K562 (cell line): ENCODE measurements at regions not wholly inside any gene's neighbourhood (a gene's known extent, or its start where the extent isn't known, plus 50 kb on each side); places are given as distances from the start of the nearest gene placed in this dataset.

Source experiments
- ATAC-seq: fragments of 200-7000 bp; cut with Tn5 transposase; 3 replicates; pipeline ENCODE4 v1.9.1; 2020; ENCODE audit warnings: moderate library complexity
- BruUV-seq: library from RNA; stranded (reverse); fragments of 400-500 nt; replicated peaks from 2 replicates; lab custom pipeline; 2021; lab: Mats Ljungman, UMichigan
- CTCF ChIA-PET: fragments of 300-600 bp; formaldehyde crosslinking; extraction: SDS; loops from one replicate; lab custom pipeline; 2021; ENCODE audit warnings: low intra/inter-chr PET ratio; lab: Yijun Ruan, JAX
- POLR2A ChIA-PET: fragments of 300-600, 350-650 bp; sonication (Branson Sonifier 250); formaldehyde crosslinking; extraction: SDS; loops from one replicate; lab custom pipeline; 2021; ENCODE audit warnings: antibody characterized with exemption, inconsistent platforms; lab: Yijun Ruan, JAX
- DNase-seq, 4 experiments: peaks; one replicate each; pipeline versions ENCODE4 v3.0.0 to v3.0.0-alpha.2; 2011 to 2018; ENCODE audit warnings: low spot score in 3 of 4, mixed read lengths in 3 of 4; ENCODE audit errors: extremely low read depth in 1 of 4
- FAIRE-seq: peaks from 2 replicates; lab custom pipeline; 2011; peaks lifted over from hg19 to GRCh38; lab: Jason Lieb, UNC
- H2AFZ ChIP-seq: 2 replicates; pipeline ENCODE4 v1.6.0; 2011; ENCODE audit warnings: low read depth, low read length, control low read depth, inconsistent platforms
- H3K27ac ChIP-seq: fragments of 200-600 bp; 3 replicates; pipeline ENCODE4 v1.8.0; 2011; ENCODE audit warnings: low read depth, mild to moderate bottlenecking, control low read depth, inconsistent platforms, low read length, moderate library complexity, mixed read lengths; ENCODE audit errors: extremely low read depth
- H3K27me3 ChIP-seq, 2 experiments: fragments of 300-600 bp in 1 of 2; 2 replicates in 1 of 2; 3 replicates in 1 of 2; pipeline versions ENCODE4 v1.6.0 to v1.8.0; 2011; ENCODE audit warnings: inconsistent platforms in 2 of 2, low read length in 2 of 2, mild to moderate bottlenecking in 1 of 2, mixed read lengths in 1 of 2, moderate library complexity in 1 of 2; ENCODE audit not compliant: control insufficient read depth in 2 of 2, insufficient read depth in 2 of 2
- H3K36me3 ChIP-seq: fragments of 300-600 bp; 3 replicates; pipeline ENCODE4 v1.8.0; 2011; ENCODE audit warnings: mild to moderate bottlenecking, low read length, inconsistent platforms; ENCODE audit not compliant: control insufficient read depth, insufficient read depth
- H3K4me1 ChIP-seq, 2 experiments: fragments of 200-600 bp in 1 of 2; replicated peaks in 1 of 2; 2 replicates in 1 of 2; 3 replicates in 1 of 2; pipeline versions ENCODE4 v1.5.1 to v1.8.0; 2011; ENCODE audit warnings: inconsistent platforms in 2 of 2, low read length in 2 of 2, mild to moderate bottlenecking in 1 of 2, mixed read lengths in 1 of 2, moderate library complexity in 1 of 2; ENCODE audit not compliant: control insufficient read depth in 2 of 2, insufficient read depth in 2 of 2
- H3K4me2 ChIP-seq: 2 replicates; pipeline ENCODE4 v1.6.1; 2011; ENCODE audit warnings: low read length, control low read depth, inconsistent platforms, mixed read lengths; ENCODE audit not compliant: insufficient read depth
- H3K4me3 ChIP-seq: fragments of 200-600 bp; sonication (generic), shearing (Covaris generic); 2 replicates; pipeline ENCODE4 v1.5.1; 2016; ENCODE audit warnings: control low read depth, inconsistent platforms
- H3K79me2 ChIP-seq: fragments of 200-600 bp; 3 replicates; pipeline ENCODE4 v1.8.0; 2011; ENCODE audit warnings: low read length, inconsistent platforms; ENCODE audit not compliant: control insufficient read depth, insufficient read depth
- H3K9ac ChIP-seq, 2 experiments: 2 replicates each; pipeline versions ENCODE4 v1.6.0 to v1.6.1; 2011; ENCODE audit warnings: low read depth in 2 of 2, low read length in 2 of 2, control low read depth in 1 of 2, inconsistent platforms in 1 of 2, mild to moderate bottlenecking in 1 of 2, mixed read lengths in 1 of 2; ENCODE audit not compliant: insufficient read depth in 1 of 2
- H3K9me1 ChIP-seq: one replicate; pipeline ENCODE4 v1.6.0; 2011; ENCODE audit warnings: inconsistent platforms, mild to moderate bottlenecking, low read length, moderate library complexity; ENCODE audit not compliant: control insufficient read depth, insufficient read depth
- H3K9me3 ChIP-seq: replicated peaks from 2 replicates; pipeline ENCODE4 v1.5.1; 2011; ENCODE audit warnings: low read depth, low read length, inconsistent platforms; ENCODE audit not compliant: control insufficient read depth, insufficient read depth
- H4K20me1 ChIP-seq: replicated peaks from 2 replicates; pipeline ENCODE4 v1.6.1; 2011; ENCODE audit warnings: low read length, inconsistent platforms, mixed read lengths; ENCODE audit not compliant: control insufficient read depth, insufficient read depth
- FOXA1 ChIP-seq: fragments of 450-650 bp; IDR thresholded peaks from 2 replicates; pipeline ENCODE4 v1.6.1; 2016; ENCODE audit warnings: mild to moderate bottlenecking, borderline replicate concordance
- HMGN3 ChIP-seq: IDR thresholded peaks from 2 replicates; pipeline ENCODE4 v1.6.1; 2011; ENCODE audit warnings: borderline replicate concordance, low read depth, mild to moderate bottlenecking, mixed read lengths, low read length; ENCODE audit not compliant: insufficient read length; ENCODE audit errors: extremely low read depth
- ZNF146 ChIP-seq: IDR thresholded peaks from one replicate; pipeline ENCODE4 v1.6.1; 2018; ENCODE audit warnings: missing compliant biosample characterization; ENCODE audit not compliant: unreplicated experiment
- WGBS: fragments of 100-300 bp; shearing (Covaris generic); methylation state at CpG from one replicate; pipeline ENCODE4 v1.1.6; 2016; ENCODE audit warnings: low coverage, mixed read lengths; ENCODE audit not compliant: insufficient coverage; ENCODE audit errors: missing lambda C conversion rate; 5-methylcytosine and 5-hydroxymethylcytosine counted together
- in situ Hi-C: fragments of 300-500 bp; cut with MboI; formaldehyde crosslinking; loops from 4 replicates; pipeline ENCODE4 v1.15.0; 2018; ENCODE audit warnings: inconsistent platforms, mixed read lengths
- intact Hi-C: fragments of 100-400 bp; cut with micrococcal nuclease; formaldehyde crosslinking; loops from 2 replicates; pipeline ENCODE4 v1.14.2; 2022
- TF ChIP-seq, protein P1 (sequence below): sonication (generic); formaldehyde crosslinking; IDR thresholded peaks from 2 replicates; pipeline ENCODE4 v1.8.1; 2022; ENCODE audit warnings: missing genetic modification reagents

DNA sequence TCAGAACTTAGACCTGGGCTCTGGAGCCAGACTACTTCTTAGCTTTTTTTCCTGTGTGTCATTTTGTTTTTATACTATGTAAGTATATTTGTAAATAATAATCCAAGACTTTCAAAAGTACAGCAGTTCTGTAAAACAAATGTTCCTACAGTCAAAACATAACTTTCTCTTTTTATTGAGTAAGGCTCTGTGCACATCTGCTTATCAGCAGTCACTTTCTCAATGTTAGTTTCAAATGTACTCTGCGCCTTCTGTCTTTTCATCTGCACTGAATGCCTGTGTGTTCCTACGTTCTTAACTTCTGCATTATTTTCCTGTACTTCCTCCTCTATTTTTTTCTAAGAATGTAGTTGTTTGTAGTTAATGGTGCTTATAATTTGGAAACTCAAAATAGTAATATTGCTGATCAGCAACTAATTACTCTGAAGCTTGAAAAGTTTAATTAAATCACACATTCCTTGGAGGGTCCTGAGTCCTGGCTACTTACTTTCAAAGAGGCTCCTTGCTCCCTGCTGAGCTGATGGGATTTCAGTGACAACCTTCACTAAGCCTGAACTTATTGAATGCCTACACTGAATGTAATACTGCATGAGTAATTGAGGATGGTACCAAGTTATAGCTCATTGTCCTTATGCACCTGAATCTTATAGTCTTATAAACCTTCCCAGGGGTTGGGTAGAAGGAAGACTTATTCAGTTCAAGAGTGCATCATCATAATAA is 329.9 kb downstream of the KCNJ2 start:
- no peak overlapping the region for H3K27ac ChIP-seq
- no peaks in the 10 kb centered on the region for H3K4me1 ChIP-seq
- no peak for TF ChIP-seq ZNF146 (CRISPR knock-in tag)
- TF ChIP-seq, all 486 proteins: peak for 0
- no peaks in the 10 kb centered on the region for H3K27me3 ChIP-seq
- no peaks in the 10 kb centered on the region for H3K79me2 ChIP-seq
- H4K20me1 ChIP-seq: no peaks in the 10 kb centered on the region
- 4% methylated on average over 2 of the region's 2 CpGs for WGBS
- intact Hi-C loops (no loop called here), in situ Hi-C loops (no loop called here)
- no peak overlapping the region for H3K9ac ChIP-seq
- no peak for ATAC-seq
- no peak overlapping the region for H3K4me3 ChIP-seq
- FAIRE-seq: no peak
- no peak for DNase-seq
- H3K4me2 ChIP-seq: no peak overlapping the region
- H2AFZ ChIP-seq: no peak overlapping the region
- no peaks in the 10 kb centered on the region for H3K9me1 ChIP-seq
- ChIA-PET POLR2A (no interaction called here), CTCF (no interaction called here)
- no TSS peak for BruUV-seq
- no peaks in the 10 kb centered on the region for H3K9me3 ChIP-seq
- no peaks in the 10 kb centered on the region for H3K36me3 ChIP-seq

DNA sequence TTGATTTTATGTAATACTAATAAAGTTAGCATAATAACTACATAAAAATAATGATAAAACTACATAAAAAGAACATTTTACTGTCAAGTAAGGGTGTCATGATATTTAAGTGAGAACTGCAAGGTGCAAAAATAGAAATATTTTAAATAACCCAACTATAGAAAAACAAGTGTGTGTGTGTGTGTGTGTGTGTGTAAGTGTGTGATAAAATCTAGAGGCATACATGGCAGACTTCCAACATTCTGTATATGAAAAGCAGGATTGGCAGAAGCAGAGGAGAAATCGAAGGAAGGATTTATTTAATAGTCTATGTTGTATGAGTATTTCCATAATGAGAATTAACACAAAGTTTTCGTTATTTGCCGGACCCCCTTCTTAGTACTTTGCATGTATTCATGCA is 334.1 kb downstream of the KCNJ2 start:
- H3K27ac ChIP-seq: no peak overlapping the region
- no peak overlapping the region for H2AFZ ChIP-seq
- no peaks in the 10 kb centered on the region for H3K9me3 ChIP-seq
- no peak for ATAC-seq
- H3K9me1 ChIP-seq: no peaks in the 10 kb centered on the region
- no peak overlapping the region for H3K9ac ChIP-seq
- WGBS: 0% methylated on average over 3 of the region's 3 CpGs
- no peaks in the 10 kb centered on the region for H3K27me3 ChIP-seq
- in situ Hi-C loops: no loop called here
- no peak for FAIRE-seq
- no peaks in the 10 kb centered on the region for H3K36me3 ChIP-seq
- H3K4me3 ChIP-seq: no peak overlapping the region
- POLR2A ChIA-PET: no interaction called here
- no TSS peak for BruUV-seq
- intact Hi-C loops: no loop called here
- no peaks in the 10 kb centered on the region for H4K20me1 ChIP-seq
- H3K4me2 ChIP-seq: no peak overlapping the region
- H3K79me2 ChIP-seq: no peaks in the 10 kb centered on the region
- CTCF ChIA-PET: no interaction called here
- H3K4me1 ChIP-seq: no peaks in the 10 kb centered on the region
- TF ChIP-seq HMGN3 (no peak), FOXA1 (no peak)
- TF ChIP-seq, protein P1, sequence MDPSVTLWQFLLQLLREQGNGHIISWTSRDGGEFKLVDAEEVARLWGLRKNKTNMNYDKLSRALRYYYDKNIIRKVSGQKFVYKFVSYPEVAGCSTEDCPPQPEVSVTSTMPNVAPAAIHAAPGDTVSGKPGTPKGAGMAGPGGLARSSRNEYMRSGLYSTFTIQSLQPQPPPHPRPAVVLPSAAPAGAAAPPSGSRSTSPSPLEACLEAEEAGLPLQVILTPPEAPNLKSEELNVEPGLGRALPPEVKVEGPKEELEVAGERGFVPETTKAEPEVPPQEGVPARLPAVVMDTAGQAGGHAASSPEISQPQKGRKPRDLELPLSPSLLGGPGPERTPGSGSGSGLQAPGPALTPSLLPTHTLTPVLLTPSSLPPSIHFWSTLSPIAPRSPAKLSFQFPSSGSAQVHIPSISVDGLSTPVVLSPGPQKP: no peak
- DNase-seq: no peak
